A204.1 (cell line): ENCODE measurements at regions not wholly inside any gene's neighbourhood (a gene's known extent, or its start where the extent isn't known, plus 50 kb on each side); places are given as distances from the start of the nearest gene placed in this dataset.
"Not testable (repeated sequence)": the region's sequence is repeated elsewhere in the genome, so short reads cannot be mapped to it uniquely, and the experiment has no call there.

Source experiments
- FAIRE-seq: peaks from 2 replicates; lab custom pipeline; 2012; peaks lifted over from hg19 to GRCh38; lab: Jason Lieb, UNC

DNA sequence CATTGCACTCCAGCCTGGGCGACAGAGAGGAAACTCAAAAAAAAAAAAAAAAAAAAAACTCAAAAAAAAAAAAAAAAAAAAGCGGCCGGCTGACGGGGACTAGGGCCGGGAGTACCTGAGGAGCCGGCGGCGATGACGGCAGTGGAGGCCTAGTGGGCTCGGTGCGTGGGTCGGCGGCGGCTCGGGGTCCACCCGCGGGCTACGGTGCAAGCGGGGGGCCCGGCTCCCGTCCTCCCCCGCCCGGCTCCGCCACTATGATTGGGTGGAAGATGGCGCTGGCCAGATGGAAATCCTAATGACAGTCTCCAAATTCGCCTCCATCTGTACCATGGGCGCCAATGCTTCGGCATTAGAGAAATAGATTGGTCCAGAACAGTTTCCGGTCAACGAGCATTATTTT is 190.7 kb downstream of the TGIF2LX start:
- not testable (repeated sequence) for FAIRE-seq

DNA sequence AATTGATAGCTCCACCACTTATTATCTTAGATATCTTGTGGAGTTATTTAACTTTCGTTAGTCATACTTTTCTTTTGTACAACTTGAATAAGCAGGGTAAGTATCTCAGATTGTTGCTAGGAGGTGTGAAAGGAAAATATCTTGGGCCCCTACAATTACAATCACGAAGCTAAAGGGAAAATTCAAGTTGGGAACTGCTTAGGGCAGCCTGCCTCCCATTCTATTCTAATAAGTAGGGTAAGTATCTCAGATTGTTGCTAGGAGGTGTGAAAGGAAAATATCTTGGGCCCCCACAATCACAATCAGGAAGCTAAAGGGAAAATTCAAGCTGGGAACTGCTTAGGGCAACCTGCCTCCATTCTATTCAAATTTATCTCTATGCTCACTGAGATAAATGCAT is 213.2 kb downstream of the TGIF2LX start:
- not testable (repeated sequence) for FAIRE-seq

DNA sequence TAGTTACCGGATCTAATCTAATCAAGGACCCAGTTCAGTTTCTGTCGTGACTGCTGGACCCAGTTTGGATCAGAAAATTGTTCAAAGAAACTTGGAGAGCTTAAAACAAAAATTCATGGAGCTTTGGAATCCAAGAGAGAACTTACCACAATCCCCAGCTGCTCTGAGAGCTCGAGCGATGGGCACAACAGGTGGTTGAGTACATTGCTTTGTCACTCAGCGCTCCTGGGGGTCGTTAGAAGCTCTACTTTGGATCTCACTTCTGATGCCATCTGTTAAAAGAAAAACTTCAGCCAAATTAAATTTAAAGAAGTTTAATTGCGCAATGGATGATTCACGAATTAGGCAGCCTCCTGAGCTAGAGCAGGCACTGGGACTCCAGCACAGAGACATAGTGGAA is 257.3 kb downstream of the TGIF2LX start:
- not testable (repeated sequence) for FAIRE-seq

DNA sequence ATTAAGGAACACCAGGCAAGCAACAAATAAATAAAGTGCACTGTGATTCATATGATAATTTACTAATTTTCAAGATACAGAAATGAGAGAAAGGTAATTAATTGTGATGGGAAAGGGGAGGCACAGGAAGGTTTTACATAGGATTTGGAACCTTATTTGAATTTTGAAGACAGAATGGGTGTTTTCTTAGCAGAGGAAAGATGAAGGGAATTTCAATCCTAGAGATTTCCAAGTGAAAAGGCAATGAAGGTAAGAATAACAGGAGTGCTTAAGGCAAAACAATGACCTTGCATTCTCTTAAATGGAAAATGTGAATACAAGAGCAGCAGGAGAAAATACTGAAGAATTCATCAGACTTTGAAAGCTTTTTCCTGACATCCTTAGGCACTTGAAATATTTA is 267.3 kb downstream of the TGIF2LX start:
- FAIRE-seq = not testable (repeated sequence)

DNA sequence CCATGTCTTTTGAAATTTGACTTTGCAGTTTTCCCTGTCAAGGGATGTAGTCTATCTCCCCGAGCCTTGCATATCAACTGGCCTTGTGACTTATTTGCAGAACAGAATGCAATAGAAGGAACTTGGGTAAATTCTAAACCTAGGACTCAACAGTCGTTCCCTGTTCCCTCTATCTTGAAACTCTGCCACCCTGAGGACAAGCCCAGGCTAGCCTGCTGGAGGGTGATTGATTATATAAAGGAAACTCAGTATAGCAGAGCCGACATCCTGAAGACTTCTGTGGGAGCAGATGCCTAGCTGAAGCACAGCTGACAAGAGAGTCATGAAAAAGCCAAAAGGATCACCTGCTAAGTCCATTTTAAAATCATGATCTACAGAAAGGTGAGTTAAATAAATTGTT is 285.1 kb downstream of the TGIF2LX start:
- FAIRE-seq = not testable (repeated sequence)

DNA sequence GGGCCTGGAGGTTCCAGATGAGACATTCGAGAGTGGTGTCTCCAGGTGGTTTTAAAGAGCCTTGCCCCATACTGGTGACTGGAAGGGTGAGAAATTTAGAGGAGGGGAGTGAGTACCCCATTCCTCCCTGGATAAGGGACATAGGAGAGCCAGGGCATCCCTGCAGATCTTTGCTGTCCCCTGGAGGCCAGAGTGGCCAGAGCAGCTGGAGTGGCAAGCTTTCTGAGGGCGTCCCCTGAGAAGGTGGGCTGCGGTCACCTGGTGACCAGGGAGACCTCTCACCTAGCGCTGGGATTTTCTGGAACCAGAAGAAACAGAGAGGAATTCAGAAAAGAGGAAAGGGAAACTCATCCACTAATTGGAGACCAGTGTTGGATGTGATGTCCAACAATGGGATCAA is 300.9 kb downstream of the TGIF2LX start:
- FAIRE-seq = not testable (repeated sequence)

DNA sequence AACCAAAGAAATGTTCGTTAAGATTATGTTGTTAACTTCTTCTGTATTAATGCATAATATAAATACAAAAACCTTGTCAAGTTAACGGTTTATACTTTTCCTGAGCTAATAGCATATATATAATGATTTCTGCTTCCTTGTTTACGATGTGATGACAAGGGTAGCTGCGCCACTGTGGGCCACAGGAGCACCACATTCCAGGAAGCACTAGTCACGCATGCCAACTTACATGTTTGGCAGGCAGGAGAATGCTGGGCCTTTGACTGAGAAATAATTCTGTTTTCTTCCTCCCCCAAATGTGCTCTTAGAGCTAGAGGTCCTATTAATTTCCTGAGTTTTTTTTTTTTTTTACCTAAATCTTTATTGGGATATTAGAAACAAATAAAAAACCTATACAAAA is 349.9 kb downstream of the TGIF2LX start:
- FAIRE-seq = peak; percentile 29
